HG03442 (cell line): ENCODE measurements at regions not wholly inside any gene's neighbourhood (a gene's known extent, or its start where the extent isn't known, plus 50 kb on each side); places are given as distances from the start of the nearest gene placed in this dataset.
A peak's percentile ranks its signal among the peaks of the same experiment; 100 is the strongest.

Experiments
- ATAC-seq: cut with Tn5 transposase; IDR thresholded peaks from one replicate; pipeline ENCODE4 v1.9.1; 2021; ENCODE audit warnings: mild to moderate bottlenecking, moderate library complexity; ENCODE audit not compliant: unreplicated experiment

- ATAC-seq: no peak
Measured at GRCh38 chr7:119350334-119350733, 922.6 kb upstream of the KCND2 start.

GRCh38 chr7:119351320-119351719 is 921.7 kb upstream of the KCND2 start:
- no peak for ATAC-seq

DNA sequence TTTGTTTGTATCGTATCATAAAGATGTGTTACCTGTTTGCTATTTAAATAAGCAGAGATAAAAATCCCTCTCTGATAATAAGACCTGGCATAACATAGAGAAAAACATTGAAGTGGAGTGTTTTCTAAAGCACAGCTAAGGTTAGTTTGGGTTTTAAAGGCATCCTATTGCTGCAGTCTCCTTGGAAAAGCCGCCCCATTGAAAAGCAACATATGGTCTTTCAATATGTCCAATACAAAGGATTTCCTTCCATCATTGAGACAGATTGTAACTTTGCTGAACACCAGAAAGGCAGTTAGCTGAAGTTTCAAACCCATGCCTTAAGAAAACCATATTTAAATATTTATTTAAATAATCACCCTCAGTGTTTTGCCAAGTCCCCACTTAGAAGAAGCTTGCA is 898.5 kb upstream of the KCND2 start:
- no peak for ATAC-seq

- ATAC-seq: no peak
Measured at GRCh38 chr7:119377861-119378260, 895.1 kb upstream of the KCND2 start.

- ATAC-seq: no peak
Measured at GRCh38 chr7:119382726-119383125, 890.2 kb upstream of the KCND2 start.

DNA sequence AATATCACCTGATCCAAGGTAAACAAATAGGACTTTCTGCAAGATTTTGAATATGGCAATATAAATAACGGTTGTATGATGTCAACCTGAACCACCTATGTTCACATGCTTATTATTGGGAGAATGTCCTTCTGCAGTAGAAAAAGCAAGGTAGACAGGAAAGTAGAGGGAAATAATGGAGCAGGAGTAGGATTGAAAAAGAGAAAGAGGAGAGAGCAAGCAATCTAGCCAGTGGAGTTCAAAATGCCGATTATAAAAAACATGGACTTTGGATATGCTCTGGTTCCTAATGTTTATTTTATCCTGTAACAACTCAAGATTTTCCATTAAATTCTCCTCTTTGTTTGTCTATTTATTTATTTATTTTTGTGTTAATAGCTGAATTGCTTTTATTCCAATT is 878.0 kb upstream of the KCND2 start:
- no peak for ATAC-seq

GRCh38 chr7:119397156-119397555 is 875.8 kb upstream of the KCND2 start:
- peak; percentile 77 for ATAC-seq

DNA sequence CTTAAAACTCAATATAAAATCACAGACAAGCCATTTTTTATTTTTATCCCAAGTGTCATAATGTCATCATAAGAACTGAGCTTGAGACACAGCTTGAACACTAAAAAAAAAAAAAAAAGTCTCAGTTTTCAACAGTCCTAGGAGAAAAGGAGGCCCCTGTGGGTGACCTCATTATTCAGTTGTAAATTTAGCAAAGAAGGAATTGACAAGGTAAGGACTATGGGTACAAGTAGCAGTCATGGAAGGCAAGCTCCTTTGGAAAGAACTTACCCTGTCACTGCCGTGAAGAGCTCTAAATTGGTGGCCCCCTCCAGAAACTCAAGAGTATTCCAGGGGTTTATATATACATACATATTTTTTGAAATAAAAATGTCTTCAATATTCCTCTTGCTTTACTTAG is 864.4 kb upstream of the KCND2 start:
- ATAC-seq: no peak

DNA sequence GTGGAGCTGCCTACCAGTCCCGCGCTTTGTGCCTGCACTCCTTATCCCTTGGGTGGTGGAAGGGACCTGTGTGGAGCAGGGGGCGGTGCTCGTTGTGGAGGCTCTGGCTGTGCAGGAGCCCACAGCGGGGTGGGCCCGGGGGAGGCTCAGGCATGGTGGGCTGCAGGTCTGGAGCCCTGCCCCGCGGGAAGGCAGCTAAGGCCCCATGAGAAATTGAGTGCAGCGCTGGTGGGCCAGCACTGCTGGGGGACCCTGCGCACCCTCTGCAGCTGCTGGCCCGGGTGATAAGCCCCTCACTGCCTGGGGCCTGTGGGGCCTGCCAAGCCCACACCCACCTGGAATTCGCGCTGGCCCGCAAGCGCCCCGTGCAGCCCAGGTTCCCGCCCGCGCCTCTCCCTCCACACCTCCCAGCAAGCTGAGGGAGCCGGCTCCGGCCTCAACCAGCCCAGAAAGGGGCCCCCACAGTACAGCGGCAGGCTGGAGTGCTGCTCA is 859.6 kb upstream of the KCND2 start:
- ATAC-seq: no peak

GRCh38 chr7:119415682-119416081 is 857.3 kb upstream of the KCND2 start:
- ATAC-seq: no peak

DNA sequence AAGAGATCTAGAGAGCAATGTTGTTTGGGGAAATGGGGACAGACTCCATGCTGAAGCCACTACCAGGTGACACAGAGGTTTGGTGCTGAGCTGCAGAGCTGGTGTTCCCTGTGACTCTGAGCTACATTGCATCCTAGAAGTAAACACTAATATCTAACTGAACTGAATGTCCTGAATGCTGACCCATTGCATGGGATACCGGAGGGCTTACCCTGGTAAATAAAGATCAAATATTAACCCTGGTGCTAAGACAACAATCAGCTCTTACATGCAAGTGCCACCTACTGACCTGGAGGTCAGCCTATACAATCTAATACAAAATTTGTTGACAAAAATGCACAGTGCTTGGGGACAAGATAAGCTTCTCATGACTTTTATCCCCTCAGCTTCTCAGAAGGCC is 851.3 kb upstream of the KCND2 start:
- ATAC-seq: no peak

- ATAC-seq: no peak
Measured at GRCh38 chr7:119436882-119437281, 836.1 kb upstream of the KCND2 start.

DNA sequence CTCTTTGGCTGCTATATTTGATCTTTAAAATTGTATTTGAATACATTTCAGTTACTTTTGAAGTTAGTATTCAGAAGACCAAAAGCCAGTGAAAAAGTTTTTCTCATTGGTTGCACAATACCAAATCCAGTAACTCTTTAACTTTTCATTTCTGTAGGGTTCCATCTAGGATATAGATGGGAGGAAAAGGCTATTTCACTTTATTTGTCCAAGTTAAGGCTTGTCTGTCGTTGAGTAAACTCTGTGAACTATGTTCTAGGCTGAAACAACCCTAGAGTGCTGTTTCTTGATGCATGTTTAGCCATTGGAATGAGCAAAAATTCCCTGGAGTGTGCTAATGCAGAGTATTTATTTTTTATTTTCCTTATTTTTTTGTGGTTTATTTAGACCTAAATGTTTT is 834.7 kb upstream of the KCND2 start:
- ATAC-seq: no peak

DNA sequence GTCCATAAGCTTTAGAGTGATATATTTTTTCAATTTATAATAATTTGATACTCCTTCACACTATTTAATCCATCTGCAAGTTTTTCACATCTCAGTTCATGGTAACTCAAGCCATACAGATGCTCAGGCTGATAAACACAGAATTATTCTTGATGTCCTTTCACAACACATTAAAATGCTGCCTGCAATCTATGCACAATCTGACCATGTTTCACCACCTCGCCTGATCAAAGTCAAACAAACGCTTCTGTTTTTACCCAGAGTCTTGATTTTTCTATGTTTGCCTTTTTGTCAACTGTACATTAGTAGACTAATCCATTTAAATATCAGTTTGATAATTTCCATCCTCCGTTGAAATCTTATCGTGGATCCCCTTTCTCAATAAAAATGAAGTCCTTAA is 833.8 kb upstream of the KCND2 start:
- ATAC-seq: no peak

- no peak for ATAC-seq
Measured at GRCh38 chr7:119452401-119452800, 820.6 kb upstream of the KCND2 start.

DNA sequence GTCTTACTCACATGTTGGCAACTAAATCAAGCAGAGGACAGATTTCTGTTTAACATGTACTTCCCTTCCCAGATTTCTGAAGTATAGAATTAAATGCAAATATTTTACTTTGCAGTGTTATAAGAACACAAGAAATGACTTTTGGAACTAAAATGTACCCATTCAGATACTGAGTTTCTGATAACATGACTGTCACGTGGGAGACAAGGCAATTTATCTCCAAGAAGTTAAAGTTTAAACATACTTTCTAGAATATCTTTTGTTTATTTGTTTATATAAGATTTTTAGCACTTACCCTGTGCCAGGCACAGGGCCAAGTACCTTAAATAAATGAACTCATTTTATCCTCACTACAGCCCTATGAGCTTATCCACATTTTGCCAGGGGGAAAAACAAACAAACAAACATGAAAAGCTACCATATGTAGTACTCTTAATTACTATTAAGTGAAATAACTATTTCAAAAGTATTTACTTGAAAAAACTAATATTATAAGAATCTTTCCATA is 807.1 kb upstream of the KCND2 start:
- no peak for ATAC-seq

DNA sequence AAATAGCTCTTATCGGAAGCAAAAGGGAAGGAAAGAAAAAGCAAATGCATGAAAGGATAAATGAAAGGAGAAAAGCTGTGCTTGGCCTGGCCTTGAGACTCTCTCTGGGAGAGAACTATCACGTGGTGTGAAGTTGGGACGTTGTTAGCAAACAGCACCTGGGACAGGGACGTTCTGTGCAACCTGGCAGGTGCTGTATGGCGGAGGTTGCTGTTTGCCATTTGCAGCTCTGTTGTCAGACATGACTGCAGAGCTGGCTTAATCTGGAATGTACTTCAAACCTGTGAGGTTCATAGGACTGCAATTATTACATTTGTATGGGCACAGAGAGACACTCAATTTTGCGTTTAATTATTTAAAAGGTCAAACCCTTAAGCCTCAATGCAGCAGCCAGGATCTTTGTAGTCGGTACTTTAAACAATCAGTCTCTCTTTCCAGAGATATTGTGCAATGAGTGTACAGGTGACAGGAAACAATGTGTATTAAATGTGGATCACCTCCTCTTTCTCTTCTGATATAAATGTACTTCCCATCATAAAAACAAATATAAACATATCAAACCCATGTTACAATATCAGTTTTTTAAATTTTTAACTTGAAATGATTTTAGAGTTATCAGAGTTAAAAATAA is 800.5 kb upstream of the KCND2 start:
- no peak for ATAC-seq

- peak; percentile 94 for ATAC-seq
Measured at GRCh38 chr7:119482209-119482608, 790.8 kb upstream of the KCND2 start.

DNA sequence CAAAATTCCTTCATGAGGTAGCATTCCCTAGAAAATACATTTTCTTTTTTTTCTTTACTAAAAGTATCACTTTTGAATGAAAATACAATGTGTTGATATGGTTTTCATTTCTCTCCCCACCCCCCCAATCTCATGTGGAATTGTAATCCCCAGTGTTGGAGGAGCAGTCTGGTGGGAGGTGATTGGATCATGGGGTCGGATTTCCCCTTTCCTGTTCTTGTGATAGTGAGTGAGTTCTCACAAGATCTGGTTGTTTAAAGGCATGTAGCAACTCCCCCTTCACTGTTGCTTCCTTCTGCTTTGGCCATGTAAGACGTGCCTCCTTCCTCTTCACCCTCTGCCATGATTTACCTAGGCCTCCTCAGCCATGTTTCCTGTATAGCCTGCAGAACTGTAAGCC is 790.3 kb upstream of the KCND2 start:
- ATAC-seq: no peak

- ATAC-seq: no peak
Measured at GRCh38 chr7:119483364-119483763, 789.6 kb upstream of the KCND2 start.

DNA sequence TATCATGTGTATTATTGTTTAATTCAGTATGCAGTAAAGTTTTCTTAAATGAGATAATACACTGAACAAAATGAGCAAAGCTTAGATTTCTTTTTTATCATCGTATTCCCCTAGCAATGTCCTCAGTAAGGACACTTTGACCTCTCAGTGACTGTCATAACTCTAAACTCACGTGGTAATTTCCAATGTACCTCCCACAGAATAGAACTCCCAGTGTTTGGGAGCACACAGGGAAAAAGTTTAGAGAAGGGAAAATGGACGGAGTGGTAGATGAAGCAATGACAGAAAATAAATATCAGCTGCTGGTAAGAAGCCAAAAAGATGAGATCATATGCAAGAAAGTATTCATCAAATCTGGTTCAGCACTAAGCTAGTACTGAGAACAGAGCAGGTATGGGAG is 758.6 kb upstream of the KCND2 start:
- ATAC-seq: no peak

- no peak for ATAC-seq
Measured at GRCh38 chr7:119515214-119515613, 757.8 kb upstream of the KCND2 start.

- ATAC-seq: no peak
Measured at GRCh38 chr7:119515962-119516361, 757.0 kb upstream of the KCND2 start.
